HG02678 (cell line): ENCODE measurements at regions not wholly inside any gene's neighbourhood (a gene's known extent, or its start where the extent isn't known, plus 50 kb on each side); places are given as distances from the start of the nearest gene placed in this dataset.
A peak's percentile ranks its signal among the peaks of the same experiment; 100 is the strongest.
"Not testable (repeated sequence)": the region's sequence is repeated elsewhere in the genome, so short reads cannot be mapped to it uniquely, and the experiment has no call there.

ENCODE experiments used
- ATAC-seq: cut with Tn5 transposase; IDR thresholded peaks from one replicate; pipeline ENCODE4 v1.9.1; 2021; ENCODE audit warnings: mild to moderate bottlenecking, moderate library complexity; ENCODE audit not compliant: unreplicated experiment

- no peak for ATAC-seq
These were observed 335.1 kb upstream of the MBL2 start for GRCh38 chr10:53107711-53108110.

DNA sequence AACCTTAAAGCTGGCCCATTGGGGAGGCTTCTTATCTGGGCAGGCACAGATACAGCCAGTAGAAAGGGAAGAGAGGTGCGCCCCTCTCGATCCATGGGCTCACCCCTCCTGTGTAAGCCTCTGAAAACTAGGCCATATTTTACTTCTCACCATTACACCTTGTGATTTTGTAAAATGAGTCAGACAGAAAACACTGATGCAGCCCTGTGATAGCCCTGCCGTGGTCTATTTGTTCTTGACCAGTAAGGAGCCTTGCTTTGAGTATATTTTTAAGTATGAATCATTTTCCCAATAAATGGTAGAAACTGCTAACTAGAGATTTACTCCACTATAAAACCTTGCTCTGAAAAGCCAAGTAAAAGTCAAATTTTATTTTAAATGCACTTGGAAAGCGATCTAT lies 329.8 kb upstream of the MBL2 start:
- ATAC-seq: no peak

GRCh38 chr10:53093878-53094277 lies 321.3 kb upstream of the MBL2 start:
- no peak for ATAC-seq

DNA sequence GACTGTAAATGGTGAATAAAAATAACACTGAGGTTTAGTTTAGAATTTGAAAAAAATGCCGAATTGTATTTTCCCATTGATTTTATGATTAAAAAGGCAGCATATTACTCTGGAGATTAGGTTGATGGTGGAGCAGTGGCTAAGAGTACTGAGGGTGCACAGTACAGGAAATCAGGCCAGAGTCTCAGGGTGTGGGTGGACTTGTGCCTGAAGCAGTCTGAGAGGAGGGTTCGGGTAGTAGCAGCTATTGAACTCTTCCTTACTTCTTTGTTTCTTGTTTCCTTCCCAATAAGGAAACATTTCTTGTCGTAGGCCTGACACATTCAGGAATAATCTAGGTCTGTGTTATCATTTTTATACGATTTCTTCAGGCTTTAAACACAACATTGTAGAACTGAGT lies 319.0 kb upstream of the MBL2 start:
- ATAC-seq: no peak

GRCh38 chr10:53088961-53089360 lies 316.4 kb upstream of the MBL2 start:
- no peak for ATAC-seq

DNA sequence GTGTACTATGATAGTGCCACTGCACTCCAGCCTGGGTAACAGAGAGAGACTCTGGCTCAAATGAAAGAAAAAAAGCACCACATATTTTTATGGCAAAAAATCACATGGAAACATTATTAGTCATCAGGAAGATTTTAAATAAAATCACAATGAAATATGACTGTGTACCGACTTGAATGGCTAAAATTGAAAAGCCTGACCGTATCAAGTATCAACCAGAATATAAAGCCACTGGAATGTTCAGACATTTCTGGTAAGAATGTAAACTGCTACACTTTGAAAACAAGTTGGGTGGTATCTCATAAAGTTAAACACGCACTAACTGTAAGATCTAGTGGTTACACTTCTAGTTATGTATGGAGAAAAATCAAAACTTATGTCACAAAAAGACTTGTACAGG lies 306.7 kb upstream of the MBL2 start:
- no peak for ATAC-seq

DNA sequence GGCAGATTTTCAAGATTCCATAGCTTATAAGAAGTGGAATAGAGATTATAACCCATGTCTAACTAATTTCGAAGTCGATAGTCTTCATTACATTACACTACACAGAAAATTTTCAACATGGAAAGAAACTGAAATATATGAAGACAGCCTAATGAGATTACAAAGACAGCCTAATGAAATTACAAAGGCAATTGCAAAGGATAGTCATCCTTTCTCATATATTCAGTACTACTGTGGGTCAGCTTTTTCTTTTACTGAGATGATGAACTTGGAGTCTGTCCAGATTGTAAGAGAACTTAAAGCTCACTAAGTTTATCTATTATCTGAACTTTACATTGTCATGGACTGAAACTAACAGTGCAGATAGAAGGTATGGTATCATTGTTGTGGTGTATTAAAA lies 304.4 kb upstream of the MBL2 start:
- no peak for ATAC-seq

DNA sequence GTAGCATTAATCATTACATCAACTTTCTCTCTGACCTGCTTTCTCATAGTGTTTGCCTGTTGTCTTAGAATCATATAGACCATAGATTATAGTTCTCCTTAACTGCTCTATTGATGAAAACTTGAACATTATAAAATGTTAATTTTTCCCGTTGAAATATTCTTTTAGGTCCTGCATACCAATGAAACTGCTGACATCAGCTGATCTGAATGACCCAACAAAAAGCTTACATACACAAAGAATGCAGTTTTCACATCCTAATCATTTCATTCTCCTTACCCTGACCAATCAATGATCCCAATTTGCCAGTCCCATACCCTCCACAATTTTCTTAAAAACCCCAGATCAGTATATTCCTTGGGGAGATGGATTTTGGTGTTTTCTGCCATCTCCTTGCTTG lies 302.9 kb upstream of the MBL2 start:
- no peak for ATAC-seq

- no peak for ATAC-seq
These were observed 299.6 kb upstream of the MBL2 start for GRCh38 chr10:53072144-53072543.

DNA sequence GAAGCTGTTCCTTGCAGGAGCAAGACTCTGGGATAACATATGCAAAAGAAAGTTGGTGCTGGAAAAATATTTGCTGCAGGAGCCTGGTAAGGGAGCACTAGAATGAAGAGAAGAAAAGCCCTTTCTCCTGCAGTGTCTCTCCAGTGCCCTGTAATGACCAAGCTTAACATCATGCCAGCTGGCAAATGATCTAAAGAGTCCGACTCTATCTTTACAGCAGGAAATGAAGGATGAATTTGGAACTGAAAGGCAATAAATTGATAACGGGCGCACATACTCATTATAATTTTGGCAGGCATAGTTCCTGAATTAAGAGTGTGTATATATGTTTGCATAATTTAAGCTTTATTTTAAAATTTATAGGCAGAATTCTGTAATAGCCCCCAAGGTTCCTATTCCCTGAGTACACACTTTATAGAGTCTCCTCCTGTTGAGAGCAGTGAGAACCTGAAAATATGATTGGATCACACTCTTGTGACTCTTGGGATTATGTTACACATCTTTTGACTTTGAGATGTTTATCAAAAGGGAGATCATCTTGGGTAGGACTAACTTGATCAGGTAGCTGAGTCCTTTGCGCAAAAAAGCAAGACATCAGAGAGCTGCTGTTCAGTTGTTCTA lies 299.0 kb upstream of the MBL2 start:
- no peak for ATAC-seq

DNA sequence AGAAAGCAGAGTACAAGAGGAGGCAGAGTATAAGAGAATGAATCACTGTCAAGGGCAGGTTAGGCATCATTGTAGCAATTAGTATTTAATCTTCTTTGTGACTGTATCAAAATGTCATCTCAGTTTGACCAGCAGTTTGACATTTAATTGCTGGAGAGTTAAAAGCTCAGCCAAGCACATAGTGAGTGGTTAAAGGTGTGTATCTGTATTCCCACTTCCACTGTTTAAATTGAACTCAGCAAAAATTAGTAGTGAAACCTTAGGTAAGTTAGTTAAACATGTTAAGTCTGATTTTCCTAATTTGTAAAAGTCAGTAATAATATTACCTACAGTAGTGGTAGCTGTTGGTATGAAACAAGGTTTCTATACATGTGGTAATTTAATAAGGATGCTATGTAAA lies 296.4 kb upstream of the MBL2 start:
- ATAC-seq: no peak

- no peak for ATAC-seq
These were observed 292.0 kb upstream of the MBL2 start for GRCh38 chr10:53064614-53065013.

GRCh38 chr10:53063805-53064204 lies 291.2 kb upstream of the MBL2 start:
- ATAC-seq: no peak

DNA sequence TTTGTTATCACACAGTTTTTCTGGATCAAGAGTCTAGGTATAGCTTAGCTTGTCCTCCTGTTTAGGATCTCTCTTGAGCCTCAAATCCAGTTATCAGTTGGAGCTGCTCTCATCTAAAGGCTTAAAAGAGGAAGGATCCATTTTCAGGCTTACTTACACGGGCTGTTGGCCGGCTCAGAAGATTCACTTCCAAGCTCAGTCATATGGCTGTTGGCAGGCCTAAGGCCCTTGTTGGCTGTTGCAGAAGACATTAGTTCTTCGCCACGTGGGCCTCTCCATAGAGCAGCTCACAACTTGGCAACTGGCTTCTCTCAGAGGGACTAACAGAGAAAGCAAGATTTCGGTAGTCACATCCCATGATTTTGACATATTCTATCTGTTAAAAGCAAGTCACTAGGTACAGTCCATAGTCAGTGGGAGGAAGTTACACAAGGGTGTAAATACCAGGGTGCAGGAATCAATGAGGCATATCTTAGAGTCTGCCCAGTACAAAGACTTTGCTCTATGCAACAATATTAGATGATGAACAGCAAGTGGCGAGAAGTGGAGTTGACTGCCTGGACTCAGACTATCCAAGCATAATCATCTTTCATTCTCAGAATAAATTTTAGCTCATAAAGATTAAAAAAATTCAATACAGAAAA lies 280.1 kb upstream of the MBL2 start:
- no peak for ATAC-seq

DNA sequence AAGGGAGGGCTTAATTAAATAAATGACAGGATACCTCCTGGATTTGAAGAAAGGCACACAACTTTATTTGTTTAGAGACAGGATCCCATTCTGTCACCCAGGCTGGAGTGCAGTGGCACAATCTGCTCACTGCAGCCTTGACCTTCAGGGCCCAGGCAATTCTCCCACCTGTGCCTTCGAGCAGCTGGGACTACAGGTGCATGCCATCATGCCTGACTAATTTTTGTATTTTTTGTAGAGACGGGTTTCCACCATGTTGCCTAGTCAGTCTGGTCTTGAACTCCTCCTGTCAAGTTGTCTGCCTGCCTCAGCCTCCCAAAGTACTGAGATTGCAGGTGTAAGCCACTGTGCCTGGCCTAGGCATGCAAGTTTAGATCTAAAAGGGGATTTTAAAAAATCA lies 272.7 kb upstream of the MBL2 start:
- ATAC-seq: no peak

DNA sequence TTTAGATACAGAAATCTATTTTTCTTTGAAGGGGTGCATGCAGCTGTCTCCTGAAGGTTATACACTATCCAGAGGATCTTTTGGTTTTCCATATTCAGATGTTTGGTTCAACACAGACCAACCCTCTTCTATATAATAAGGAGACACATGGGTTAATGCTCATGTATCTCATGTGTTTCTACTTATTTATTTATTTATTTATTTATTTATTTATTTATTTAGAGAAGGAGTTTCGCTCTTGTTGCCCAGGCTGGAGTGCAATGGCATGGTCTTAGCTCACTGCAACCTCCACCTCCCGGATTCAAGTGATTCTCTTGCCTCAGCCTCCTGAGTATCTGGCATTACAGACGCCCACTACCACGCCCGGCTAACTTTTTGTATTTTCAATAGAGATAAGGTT lies 263.2 kb upstream of the MBL2 start:
- ATAC-seq: not testable (repeated sequence)

DNA sequence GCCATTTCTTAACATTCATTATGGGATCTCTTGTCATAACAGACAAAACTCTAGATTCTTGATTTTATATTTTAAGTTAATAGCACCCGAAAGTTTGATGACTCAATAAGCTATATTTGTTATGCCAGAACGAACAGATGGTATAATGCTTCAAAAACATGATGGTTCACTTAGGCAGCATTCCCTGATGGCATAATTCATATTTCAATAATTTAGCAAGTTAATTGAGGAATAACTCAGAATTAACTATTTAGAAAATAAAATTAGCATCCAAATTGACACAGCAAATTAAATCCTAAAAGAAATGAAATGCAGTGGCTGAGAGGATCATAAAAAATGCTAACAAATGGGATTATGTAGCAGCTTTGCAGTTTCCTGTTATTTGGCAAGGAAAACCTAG lies 260.8 kb upstream of the MBL2 start:
- ATAC-seq: no peak

GRCh38 chr10:53029872-53030849 lies 257.6 kb upstream of the MBL2 start:
- ATAC-seq: peak; percentile 48

GRCh38 chr10:53029449-53029848 lies 256.9 kb upstream of the MBL2 start:
- no peak for ATAC-seq

DNA sequence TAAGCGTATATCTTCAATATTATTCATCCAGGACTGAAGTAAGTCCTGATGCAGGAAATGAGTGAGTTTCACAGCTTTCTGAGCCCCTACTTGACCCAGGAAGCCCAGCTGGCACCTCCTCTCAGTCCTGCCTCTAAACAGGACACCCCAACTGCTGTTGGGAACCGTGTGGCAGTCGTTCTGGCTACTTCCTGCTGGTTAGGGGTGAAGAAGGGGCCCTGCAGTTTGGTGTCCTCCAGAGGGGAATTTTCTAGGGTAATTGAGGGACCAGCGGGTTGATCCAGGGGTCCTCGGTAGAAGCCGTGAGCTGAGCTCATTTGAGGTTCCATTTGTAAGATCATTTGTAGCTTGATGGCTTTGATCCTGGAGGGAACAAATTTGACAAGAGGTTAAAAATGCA lies 253.2 kb upstream of the MBL2 start:
- ATAC-seq: not testable (repeated sequence)

GRCh38 chr10:53025172-53025711 lies 252.7 kb upstream of the MBL2 start:
- peak; percentile 40 for ATAC-seq

GRCh38 chr10:53023411-53023810 lies 250.8 kb upstream of the MBL2 start:
- no peak for ATAC-seq
